Stimulated activated CD4-positive, alpha-beta T cell treated with anti-CD3 and anti-CD28 coated beads, Interleukin-4, amount 100 ng/mL, for 4 hours (primary cell): ENCODE measurements at regions not wholly inside any gene's neighbourhood (a gene's known extent, or its start where the extent isn't known, plus 50 kb on each side); places are given as distances from the start of the nearest gene placed in this dataset.

Experiments
- DNase-seq, 2 experiments: peaks; one replicate each; pipeline ENCODE4 v3.0.0-alpha.2; 2020

DNA sequence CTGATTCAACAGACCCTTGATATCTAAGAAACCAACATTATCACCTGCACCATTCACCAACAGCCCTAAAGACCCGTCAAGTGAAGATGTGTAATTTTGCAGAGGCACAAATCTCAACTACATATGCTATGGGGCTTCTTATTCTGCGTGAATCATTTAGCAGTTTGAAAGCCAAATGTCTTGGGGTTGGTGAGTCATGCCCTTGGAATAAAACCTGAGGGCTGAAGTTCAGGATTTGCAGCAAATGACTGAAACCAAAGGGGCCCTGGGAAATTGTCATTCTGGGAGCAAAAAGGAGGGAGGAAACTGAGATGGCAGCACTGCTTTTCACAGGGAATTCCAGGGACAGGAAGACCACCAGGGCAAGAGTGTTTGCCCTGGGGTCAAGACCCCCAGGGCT, 79.2 kb upstream of the TNR start:
- DNase-seq: no peak

DNA sequence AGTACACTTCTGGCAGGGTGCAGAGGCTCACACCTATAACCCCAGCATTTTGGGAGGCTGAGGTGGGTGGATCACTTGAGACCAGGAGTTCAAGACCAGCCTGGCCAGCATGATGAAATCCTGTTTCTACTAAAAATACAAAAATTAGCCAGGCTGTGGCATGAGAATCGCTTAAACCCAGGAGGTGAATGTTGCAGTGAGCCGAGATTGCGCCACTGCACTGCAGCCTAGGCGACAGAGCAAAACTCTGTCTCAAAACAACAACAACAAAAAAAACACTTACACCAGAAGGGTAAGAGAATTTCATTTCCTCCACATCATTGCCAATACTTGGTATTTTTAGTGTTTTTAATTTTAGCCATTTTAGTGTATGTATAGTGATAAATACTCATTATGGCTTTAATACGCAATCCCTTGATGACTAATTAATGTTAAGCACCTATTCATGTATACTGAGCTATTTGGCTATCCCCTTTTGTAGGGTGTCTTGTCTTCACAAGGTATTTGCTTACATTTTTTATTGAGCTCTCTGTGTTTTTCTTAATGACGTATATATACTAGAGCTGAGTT, 77.1 kb upstream of the TNR start:
- no peak for DNase-seq

DNA sequence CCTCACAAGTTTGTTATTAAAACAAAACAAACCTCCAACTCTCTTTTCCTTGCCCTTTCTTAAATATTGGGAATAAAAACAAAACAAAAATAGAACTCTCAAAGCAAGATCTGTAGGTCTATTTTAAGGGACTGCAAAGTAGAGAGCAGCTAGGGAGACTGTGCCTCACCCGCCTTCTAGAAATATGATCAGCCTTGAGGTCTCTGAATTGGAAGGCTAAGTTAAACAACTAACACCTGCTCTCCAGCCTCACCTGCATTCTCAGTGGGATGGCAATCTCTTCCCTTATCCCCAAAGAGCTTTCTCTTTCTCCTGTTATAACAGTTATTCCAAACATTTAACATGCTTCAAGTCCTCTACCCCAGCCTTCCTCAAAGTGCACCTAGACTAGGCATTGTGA, 75.5 kb upstream of the TNR start:
- DNase-seq: no peak

DNA sequence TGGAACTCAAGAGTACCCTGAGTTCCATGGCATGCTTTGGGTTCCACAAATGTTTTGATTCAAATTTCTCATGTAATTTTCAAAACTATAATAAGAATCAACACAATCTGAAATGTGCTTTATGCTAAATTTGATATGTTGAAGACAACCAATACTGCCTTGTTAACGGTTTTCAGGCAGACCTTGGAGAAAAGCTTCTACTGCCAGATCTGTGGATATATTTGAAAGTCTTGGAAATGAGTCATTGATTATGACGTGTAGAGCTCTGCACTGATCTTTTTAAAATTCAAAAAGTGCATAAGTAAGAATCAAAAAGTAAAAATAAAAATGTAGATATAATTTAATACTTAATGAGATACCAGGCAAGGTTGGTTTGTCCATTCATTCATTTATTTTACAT, 74.0 kb upstream of the TNR start:
- no peak for DNase-seq

DNA sequence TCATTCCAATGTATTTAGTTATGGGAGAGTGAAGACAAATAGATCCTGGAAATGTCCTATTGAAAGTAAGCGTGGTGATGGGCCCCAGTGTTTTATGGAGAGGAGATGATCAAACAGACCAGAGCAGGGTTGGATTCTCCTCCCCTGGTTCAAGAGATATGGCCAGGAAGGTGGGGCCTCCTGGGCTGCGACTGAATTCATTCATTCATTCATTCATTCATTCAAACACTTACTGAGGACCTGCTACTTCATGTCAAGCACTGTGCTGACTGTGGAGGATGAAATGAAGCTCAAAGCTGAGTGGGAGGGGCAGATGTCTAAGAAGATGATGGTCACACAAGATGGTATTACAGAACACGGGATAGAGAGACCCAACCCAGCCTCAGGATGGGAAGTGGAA, 71.5 kb upstream of the TNR start:
- DNase-seq: no peak

DNA sequence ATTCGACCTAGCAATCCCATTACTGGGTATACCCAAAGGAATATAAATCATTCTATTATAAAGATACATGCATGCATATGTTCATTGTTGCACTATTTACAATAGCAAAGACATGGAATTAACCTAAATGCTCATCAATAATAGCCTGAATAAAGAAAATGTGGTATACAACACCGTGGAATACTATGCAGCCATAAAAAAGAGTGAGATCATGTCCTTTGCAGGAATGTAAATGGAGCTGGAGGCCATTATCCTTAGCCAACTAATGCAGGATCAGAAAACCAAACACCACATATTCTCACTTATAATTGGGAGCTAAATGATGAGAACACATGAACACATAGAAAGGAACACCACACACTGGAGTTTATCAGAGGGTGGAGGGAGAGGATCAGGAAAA, 69.5 kb upstream of the TNR start:
- no peak for DNase-seq

DNA sequence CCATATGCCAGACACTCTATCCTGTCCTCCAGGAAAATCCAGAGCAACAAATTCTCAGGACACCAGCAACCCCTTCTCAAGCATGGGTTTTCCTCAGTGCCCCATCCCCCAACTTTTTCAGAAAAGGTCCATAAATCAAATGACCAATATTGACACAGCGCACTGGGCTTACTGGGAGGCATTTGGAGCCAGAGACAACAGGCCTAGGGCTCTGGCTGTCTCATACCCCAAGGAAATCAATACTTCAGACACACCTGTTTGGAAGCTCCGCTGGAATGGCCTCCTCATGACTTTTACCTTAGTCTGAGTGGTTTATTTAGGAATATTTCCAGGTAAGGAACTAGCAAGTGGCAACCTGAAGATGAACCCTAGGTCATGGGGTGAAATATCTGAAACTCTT, 66.9 kb upstream of the TNR start:
- no peak for DNase-seq

DNA sequence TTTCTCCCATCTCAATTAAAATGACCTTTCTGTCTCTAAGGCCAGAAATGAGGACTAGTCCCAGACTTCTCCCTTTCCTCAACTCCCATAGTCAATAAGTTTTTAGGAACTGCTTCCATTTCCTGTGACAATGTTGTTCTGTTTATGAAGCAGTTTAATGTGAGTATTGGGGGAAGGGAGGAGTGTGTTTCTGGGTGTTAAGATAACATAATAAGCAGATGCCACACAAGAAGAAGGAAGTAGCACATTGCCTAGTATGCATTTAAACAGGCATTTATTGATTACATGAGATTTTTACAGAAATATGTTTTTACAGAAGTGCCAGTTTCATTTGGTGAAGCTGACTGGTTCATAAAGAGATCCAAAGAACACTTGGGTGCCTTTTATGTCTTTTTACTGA, 65.6 kb upstream of the TNR start:
- DNase-seq: no peak

DNA sequence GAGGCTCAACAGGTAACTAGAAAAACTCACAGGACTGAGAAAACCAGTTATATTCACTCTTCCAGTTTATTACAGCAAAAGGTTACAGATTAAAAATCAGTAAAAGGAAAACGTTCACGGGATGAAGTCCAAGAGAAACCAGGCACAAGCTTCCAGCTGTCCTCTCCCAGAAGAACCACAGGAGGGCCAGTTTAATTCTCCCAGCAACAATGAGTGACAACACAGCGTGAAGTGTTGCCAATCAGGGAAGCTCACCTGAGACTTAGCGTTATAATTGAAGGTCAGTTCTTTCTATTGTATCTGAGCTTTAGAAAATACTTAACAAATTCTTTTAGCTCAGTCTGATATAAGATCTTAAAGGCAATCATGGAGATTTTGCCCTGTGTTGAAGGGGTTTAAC, 65.2 kb upstream of the TNR start:
- DNase-seq: no peak

DNA sequence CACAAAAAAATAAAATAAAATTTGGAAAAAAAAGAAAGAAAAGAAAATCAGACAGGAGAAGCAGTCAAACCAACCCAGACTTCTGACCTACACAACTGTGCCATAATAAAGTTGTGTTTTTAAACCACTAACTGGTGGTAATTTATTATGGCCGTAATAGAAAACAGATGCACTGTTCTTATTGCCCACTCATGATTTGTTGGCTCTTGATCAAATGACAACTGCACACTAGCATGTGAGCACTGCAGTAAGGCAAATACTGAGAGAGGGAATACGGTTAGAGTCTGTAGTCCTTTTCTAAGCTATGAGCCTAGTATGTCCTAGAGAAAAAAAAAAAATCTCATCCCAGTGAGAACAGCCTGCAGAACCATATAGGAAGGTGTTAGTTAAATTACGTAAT, 61.2 kb upstream of the TNR start:
- no peak for DNase-seq

DNA sequence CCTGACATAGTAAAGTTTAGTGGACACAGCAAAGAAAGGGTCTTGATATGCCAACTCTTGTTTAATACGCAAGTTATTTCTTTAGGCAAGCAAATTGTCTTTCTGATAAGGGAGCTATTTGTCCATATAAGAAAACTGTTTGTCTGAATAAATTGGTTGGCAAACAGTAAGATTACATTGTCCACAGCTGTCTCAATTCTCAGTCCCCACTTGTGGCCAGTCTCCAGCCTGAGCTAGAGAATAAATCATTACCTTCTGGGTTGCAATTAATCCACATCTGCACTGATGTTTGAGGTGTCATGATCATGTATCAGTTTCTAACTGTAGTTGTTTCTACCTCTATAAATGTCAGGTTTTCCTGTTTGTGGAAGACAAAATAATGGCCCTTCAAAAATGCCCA, 60.0 kb upstream of the TNR start:
- DNase-seq: no peak

DNA sequence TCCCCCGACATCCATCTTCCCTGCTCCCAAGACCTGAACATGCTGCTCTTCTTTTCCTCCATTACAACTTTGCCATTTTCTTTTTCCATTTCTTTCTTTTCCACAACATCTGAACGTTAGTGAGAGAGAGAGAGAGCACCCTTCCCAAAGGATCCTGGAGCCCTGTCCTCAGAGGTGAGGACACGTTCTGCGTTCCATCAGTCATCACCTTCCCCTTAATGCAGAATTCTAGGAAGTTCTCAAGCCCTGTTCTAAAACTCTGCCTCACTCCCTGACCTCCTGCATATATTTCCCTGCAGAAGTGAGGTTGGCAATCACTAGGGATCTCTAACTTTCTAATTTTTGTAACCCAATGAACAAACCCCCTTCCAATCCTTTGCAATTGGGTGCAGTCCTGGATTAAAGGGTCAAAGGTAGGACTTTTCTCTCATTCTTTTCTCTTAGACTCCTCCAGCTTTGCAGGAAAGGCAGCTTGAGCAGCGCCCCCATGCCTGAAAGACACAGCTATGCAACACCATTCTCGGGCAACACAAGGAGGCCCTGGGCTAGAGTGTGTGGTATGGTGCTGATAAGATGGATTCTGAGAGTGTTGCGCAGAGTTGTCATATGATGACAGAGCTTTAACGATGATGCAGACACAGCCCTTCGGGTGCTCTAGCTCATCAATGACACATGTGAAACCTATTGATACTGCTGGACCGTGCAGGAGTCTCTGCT, 59.2 kb upstream of the TNR start:
- no peak for DNase-seq

DNA sequence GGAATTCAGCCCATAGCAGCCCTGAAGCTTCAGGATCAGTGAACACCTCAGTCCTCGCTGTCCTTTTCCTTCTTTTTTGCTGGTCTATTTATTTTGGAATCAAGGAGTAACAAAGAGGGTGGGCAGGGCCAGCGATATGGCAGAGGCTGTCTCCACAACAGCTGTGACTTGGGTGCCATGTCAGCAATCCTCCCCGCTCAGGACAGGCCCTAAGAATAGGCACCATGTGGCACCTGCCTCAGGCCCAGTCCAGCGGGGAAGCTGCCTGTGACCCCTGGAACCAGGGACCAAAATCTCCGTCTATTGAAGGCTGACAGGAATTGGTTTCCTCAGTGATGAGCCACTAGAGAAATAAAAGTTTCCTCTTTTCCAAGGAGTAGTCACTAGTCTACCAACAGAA, 58.6 kb upstream of the TNR start:
- no peak for DNase-seq

DNA sequence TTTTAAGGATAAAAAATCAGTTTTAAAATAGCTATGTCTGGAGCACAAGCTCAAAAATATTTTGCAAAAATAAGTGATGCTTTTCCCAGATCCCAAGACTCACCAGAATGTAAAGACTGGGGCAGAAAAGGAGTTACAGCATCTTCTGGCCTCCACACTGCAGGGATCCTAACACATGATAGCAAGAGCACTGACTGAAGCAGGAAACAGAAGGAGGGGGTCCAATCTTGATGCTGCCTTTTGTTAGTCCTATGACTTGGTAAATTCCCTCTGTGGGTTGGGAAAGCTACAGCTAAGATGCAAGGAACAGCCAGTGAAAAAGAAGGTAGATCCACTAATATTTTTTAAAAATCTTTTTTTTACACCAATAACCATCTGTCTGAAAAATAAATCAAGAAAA, 54.2 kb upstream of the TNR start:
- no peak for DNase-seq

DNA sequence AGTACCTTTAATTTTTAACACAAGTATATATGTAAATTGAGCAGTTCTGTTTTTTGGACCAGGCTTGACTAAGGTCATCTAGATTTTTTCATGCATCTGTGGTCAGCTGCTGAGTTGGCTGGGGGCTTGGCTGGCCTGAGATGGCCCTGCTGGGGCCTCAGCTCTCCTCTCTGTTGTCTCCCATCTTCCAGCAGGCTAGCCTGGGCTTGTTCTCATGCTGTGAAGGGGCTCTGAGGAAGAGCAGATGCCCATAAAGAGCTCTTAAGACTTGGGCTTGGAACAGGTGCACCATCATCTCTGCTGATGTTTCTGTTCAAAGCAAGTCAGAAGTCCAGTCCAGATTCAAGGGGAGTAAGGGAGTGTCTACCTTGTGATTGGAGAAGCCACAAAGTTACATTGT, 51.2 kb upstream of the TNR start:
- no peak for DNase-seq

DNA sequence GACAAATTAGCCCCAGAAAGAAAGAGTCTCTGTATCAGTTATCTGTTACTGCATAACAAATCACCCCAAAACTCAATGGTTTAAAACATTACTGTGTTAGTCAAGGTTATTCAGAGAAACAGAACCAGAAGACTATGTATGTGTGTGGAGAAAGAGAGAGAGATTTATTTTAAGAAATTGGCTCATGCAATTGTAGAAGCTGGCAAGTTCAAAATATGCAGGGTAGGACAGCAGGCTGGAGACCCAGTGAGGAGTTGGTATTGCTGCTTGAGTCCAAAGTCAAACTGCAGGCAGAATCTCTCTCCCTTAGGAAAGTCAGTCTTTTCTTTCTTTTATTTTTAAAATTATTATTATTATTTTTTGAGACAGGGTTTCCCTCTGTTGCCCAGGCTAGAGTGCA, 50.2 kb upstream of the TNR start:
- DNase-seq: no peak
